K562 (cell line): ENCODE measurements at regions not wholly inside any gene's neighbourhood (a gene's known extent, or its start where the extent isn't known, plus 50 kb on each side); places are given as distances from the start of the nearest gene placed in this dataset.

Experiments used
- ATAC-seq: fragments of 200-7000 bp; cut with Tn5 transposase; 3 replicates; pipeline ENCODE4 v1.9.1; 2020; ENCODE audit warnings: moderate library complexity
- BruUV-seq: library from RNA; stranded (reverse); fragments of 400-500 nt; replicated peaks from 2 replicates; lab custom pipeline; 2021; lab: Mats Ljungman, UMichigan
- CTCF ChIA-PET: fragments of 300-600 bp; formaldehyde crosslinking; extraction: SDS; loops from one replicate; lab custom pipeline; 2021; ENCODE audit warnings: low intra/inter-chr PET ratio; lab: Yijun Ruan, JAX
- POLR2A ChIA-PET: fragments of 300-600, 350-650 bp; sonication (Branson Sonifier 250); formaldehyde crosslinking; extraction: SDS; loops from one replicate; lab custom pipeline; 2021; ENCODE audit warnings: antibody characterized with exemption, inconsistent platforms; lab: Yijun Ruan, JAX
- DNase-seq, 4 experiments: peaks; one replicate each; pipeline versions ENCODE4 v3.0.0 to v3.0.0-alpha.2; 2011 to 2018; ENCODE audit warnings: low spot score in 3 of 4, mixed read lengths in 3 of 4; ENCODE audit errors: extremely low read depth in 1 of 4
- FAIRE-seq: peaks from 2 replicates; lab custom pipeline; 2011; peaks lifted over from hg19 to GRCh38; lab: Jason Lieb, UNC
- H2AFZ ChIP-seq: 2 replicates; pipeline ENCODE4 v1.6.0; 2011; ENCODE audit warnings: low read depth, low read length, control low read depth, inconsistent platforms
- H3K27ac ChIP-seq: fragments of 200-600 bp; 3 replicates; pipeline ENCODE4 v1.8.0; 2011; ENCODE audit warnings: low read depth, mild to moderate bottlenecking, control low read depth, inconsistent platforms, low read length, moderate library complexity, mixed read lengths; ENCODE audit errors: extremely low read depth
- H3K27me3 ChIP-seq, 2 experiments: fragments of 300-600 bp in 1 of 2; 2 replicates in 1 of 2; 3 replicates in 1 of 2; pipeline versions ENCODE4 v1.6.0 to v1.8.0; 2011; ENCODE audit warnings: inconsistent platforms in 2 of 2, low read length in 2 of 2, mild to moderate bottlenecking in 1 of 2, mixed read lengths in 1 of 2, moderate library complexity in 1 of 2; ENCODE audit not compliant: control insufficient read depth in 2 of 2, insufficient read depth in 2 of 2
- H3K36me3 ChIP-seq: fragments of 300-600 bp; 3 replicates; pipeline ENCODE4 v1.8.0; 2011; ENCODE audit warnings: mild to moderate bottlenecking, low read length, inconsistent platforms; ENCODE audit not compliant: control insufficient read depth, insufficient read depth
- H3K4me1 ChIP-seq, 2 experiments: fragments of 200-600 bp in 1 of 2; replicated peaks in 1 of 2; 2 replicates in 1 of 2; 3 replicates in 1 of 2; pipeline versions ENCODE4 v1.5.1 to v1.8.0; 2011; ENCODE audit warnings: inconsistent platforms in 2 of 2, low read length in 2 of 2, mild to moderate bottlenecking in 1 of 2, mixed read lengths in 1 of 2, moderate library complexity in 1 of 2; ENCODE audit not compliant: control insufficient read depth in 2 of 2, insufficient read depth in 2 of 2
- H3K4me2 ChIP-seq: 2 replicates; pipeline ENCODE4 v1.6.1; 2011; ENCODE audit warnings: low read length, control low read depth, inconsistent platforms, mixed read lengths; ENCODE audit not compliant: insufficient read depth
- H3K4me3 ChIP-seq: fragments of 200-600 bp; sonication (generic), shearing (Covaris generic); 2 replicates; pipeline ENCODE4 v1.5.1; 2016; ENCODE audit warnings: control low read depth, inconsistent platforms
- H3K79me2 ChIP-seq: fragments of 200-600 bp; 3 replicates; pipeline ENCODE4 v1.8.0; 2011; ENCODE audit warnings: low read length, inconsistent platforms; ENCODE audit not compliant: control insufficient read depth, insufficient read depth
- H3K9ac ChIP-seq, 2 experiments: 2 replicates each; pipeline versions ENCODE4 v1.6.0 to v1.6.1; 2011; ENCODE audit warnings: low read depth in 2 of 2, low read length in 2 of 2, control low read depth in 1 of 2, inconsistent platforms in 1 of 2, mild to moderate bottlenecking in 1 of 2, mixed read lengths in 1 of 2; ENCODE audit not compliant: insufficient read depth in 1 of 2
- H3K9me1 ChIP-seq: one replicate; pipeline ENCODE4 v1.6.0; 2011; ENCODE audit warnings: inconsistent platforms, mild to moderate bottlenecking, low read length, moderate library complexity; ENCODE audit not compliant: control insufficient read depth, insufficient read depth
- H3K9me3 ChIP-seq: replicated peaks from 2 replicates; pipeline ENCODE4 v1.5.1; 2011; ENCODE audit warnings: low read depth, low read length, inconsistent platforms; ENCODE audit not compliant: control insufficient read depth, insufficient read depth
- H4K20me1 ChIP-seq: replicated peaks from 2 replicates; pipeline ENCODE4 v1.6.1; 2011; ENCODE audit warnings: low read length, inconsistent platforms, mixed read lengths; ENCODE audit not compliant: control insufficient read depth, insufficient read depth
- AFF4 ChIP-seq: sonication (generic); formaldehyde crosslinking; IDR thresholded peaks from 2 replicates; pipeline ENCODE4 v1.8.0; 2023; ENCODE audit warnings: mild to moderate bottlenecking, missing genetic modification reagents
- EZH2 ChIP-seq: IDR thresholded peaks from 2 replicates; pipeline ENCODE4 v1.6.1; 2012; ENCODE audit warnings: low read depth, mild to moderate bottlenecking, inconsistent platforms, low read length, borderline replicate concordance
- MAZ ChIP-seq, 2 experiments: fragments of 450-650 bp in 1 of 2; sonication (generic) in 1 of 2; formaldehyde crosslinking; IDR thresholded peaks in 1 of 2; conservative IDR thresholded peaks in 1 of 2; 2 replicates each; pipeline versions ENCODE4 v1.4.0 to v1.5.0; 2020; ENCODE audit warnings: mild to moderate bottlenecking in 1 of 2, missing genetic modification reagents in 1 of 2
- MCM3 ChIP-seq: fragments of 450-650 bp; IDR thresholded peaks from 2 replicates; pipeline ENCODE4 v1.6.1; 2016
- MEIS2 ChIP-seq: fragments of 450-650 bp; IDR thresholded peaks from 2 replicates; pipeline ENCODE4 v1.6.1; 2014; ENCODE audit warnings: mild to moderate bottlenecking; ENCODE audit not compliant: partially characterized antibody
- POLR2H ChIP-seq: IDR thresholded peaks from 2 replicates; pipeline ENCODE4 v1.6.1; 2016; ENCODE audit warnings: missing genetic modification characterization, low read depth, mild to moderate bottlenecking, control low read depth, missing compliant biosample characterization, moderate library complexity
- SMAD4 ChIP-seq: fragments of 250-450 bp; sonication (Bioruptor Pico); conservative IDR thresholded peaks from 2 replicates; pipeline ENCODE4 v1.8.0; 2021; ENCODE audit warnings: inconsistent platforms, mild to moderate bottlenecking, moderate library complexity
- SOX6 ChIP-seq: fragments of 450-650 bp; IDR thresholded peaks from 2 replicates; pipeline ENCODE4 v1.6.1; 2014; ENCODE audit warnings: mild to moderate bottlenecking
- WGBS: fragments of 100-300 bp; shearing (Covaris generic); methylation state at CpG from one replicate; pipeline ENCODE4 v1.1.6; 2016; ENCODE audit warnings: low coverage, mixed read lengths; ENCODE audit not compliant: insufficient coverage; ENCODE audit errors: missing lambda C conversion rate; 5-methylcytosine and 5-hydroxymethylcytosine counted together
- in situ Hi-C: fragments of 300-500 bp; cut with MboI; formaldehyde crosslinking; loops from 4 replicates; pipeline ENCODE4 v1.15.0; 2018; ENCODE audit warnings: inconsistent platforms, mixed read lengths
- intact Hi-C: fragments of 100-400 bp; cut with micrococcal nuclease; formaldehyde crosslinking; loops from 2 replicates; pipeline ENCODE4 v1.14.2; 2022

GRCh38 chr7:135828604-135829003 is 80.0 kb upstream of the FAM180A start:
- H3K36me3 ChIP-seq = no peaks in the 10 kb centered on the region
- H3K9ac ChIP-seq = no peak overlapping the region
- FAIRE-seq (no peak), ATAC-seq (no peak), DNase-seq (no peak)
- WGBS = 1% methylated on average over 9 of the region's 9 CpGs
- H3K4me2 ChIP-seq = no peak overlapping the region
- H3K27ac ChIP-seq = no peak overlapping the region
- H3K4me1 ChIP-seq = peaks cover 0 to 4% of the 10 kb centered on the region in 2 experiments; a peak in 1 of 5 replicates
- H3K9me1 ChIP-seq = no peaks in the 10 kb centered on the region
- BruUV-seq = no TSS peak
- in situ Hi-C loops = no loop called here
- H4K20me1 ChIP-seq = no peaks in the 10 kb centered on the region
- no peaks in the 10 kb centered on the region for H3K9me3 ChIP-seq
- intact Hi-C loops = loop anchor here (5.0 kb wide), 1 partner anchor 99 kb away; no protein-coding TSS in a partner anchor
- no peak for TF ChIP-seq SMAD4 (CRISPR knock-in tag)
- TF ChIP-seq EZH2 = 0 out of 2 replicates have a peak, but pooled peaks have one; percentile 48
- TF ChIP-seq POLR2H = no peak
- TF ChIP-seq MCM3 = 0 out of 2 replicates have a peak, but pooled peaks have one; percentile 26
- H3K4me3 ChIP-seq = no peak overlapping the region
- no peaks in the 10 kb centered on the region for H3K79me2 ChIP-seq
- CTCF ChIA-PET = no interaction called here
- no peak overlapping the region for H2AFZ ChIP-seq
- peaks cover 52 to 81% of the 10 kb centered on the region in 2 experiments for H3K27me3 ChIP-seq
- POLR2A ChIA-PET = interaction anchor here (1.0 kb wide), 1 partner anchor 18 kb away, joined by 3 read pairs; no protein-coding TSS in a partner anchor

- POLR2A ChIA-PET = interaction anchor here (0.5 to 1.4 kb wide), 3 partner anchors 122 to 1556 kb away, joined by 3 to 4 read pairs (median 4); no protein-coding TSS in a partner anchor
- no peak overlapping the region for H3K4me3 ChIP-seq
- DNase-seq (no peak), ATAC-seq (no peak), FAIRE-seq (no peak)
- CTCF ChIA-PET = no interaction called here
- no peak overlapping the region for H2AFZ ChIP-seq
- BruUV-seq = no TSS peak
- H3K9me3 ChIP-seq = no peaks in the 10 kb centered on the region
- H4K20me1 ChIP-seq = no peaks in the 10 kb centered on the region
- no peak overlapping the region for H3K9ac ChIP-seq
- H3K9me1 ChIP-seq = no peaks in the 10 kb centered on the region
- in situ Hi-C loops (no loop called here), intact Hi-C loops (loop anchor here (5.0 kb wide), 1 partner anchor 100 kb away; no protein-coding TSS in a partner anchor)
- H3K27me3 ChIP-seq = peaks cover 58 to 85% of the 10 kb centered on the region in 2 experiments; a peak in 4 of 5 replicates
- H3K79me2 ChIP-seq = no peaks in the 10 kb centered on the region
- 5% methylated on average over 2 of the region's 2 CpGs for WGBS
- peaks cover 0 to 4% of the 10 kb centered on the region in 2 experiments; a peak in 1 of 5 replicates for H3K4me1 ChIP-seq
- no peak overlapping the region for H3K27ac ChIP-seq
- no peaks in the 10 kb centered on the region for H3K36me3 ChIP-seq
- H3K4me2 ChIP-seq = no peak overlapping the region
- TF ChIP-seq MEIS2 (peak; percentile 86), MAZ (CRISPR knock-in tag; conservative IDR thresholded peaks at IDR 0.05 in 1 of 2, IDR thresholded peaks at IDR 0.05 in 1 of 2) (0 out of 4 replicates have a peak, but pooled peaks of 1 of the 2 experiments have one; percentile 17), AFF4 (no peak), SOX6 (peak; percentile 28; the same call in 1 of the 2 replicates)
Observed at GRCh38 chr7:135827391-135827790, 78.8 kb upstream of the FAM180A start.
